RKO (cell line): ENCODE measurements at regions not wholly inside any gene's neighbourhood (a gene's known extent, or its start where the extent isn't known, plus 50 kb on each side); places are given as distances from the start of the nearest gene placed in this dataset.

ENCODE experiments used
- DNase-seq: peaks from one replicate; pipeline ENCODE4 v3.0.0-alpha.2; 2016; ENCODE audit warnings: low spot score

GRCh38 chr2:120567128-120567527 lies 168.5 kb upstream of the GLI2 start:
- no peak for DNase-seq

GRCh38 chr2:120568089-120568974 lies 167.3 kb upstream of the GLI2 start:
- DNase-seq: no peak

DNA sequence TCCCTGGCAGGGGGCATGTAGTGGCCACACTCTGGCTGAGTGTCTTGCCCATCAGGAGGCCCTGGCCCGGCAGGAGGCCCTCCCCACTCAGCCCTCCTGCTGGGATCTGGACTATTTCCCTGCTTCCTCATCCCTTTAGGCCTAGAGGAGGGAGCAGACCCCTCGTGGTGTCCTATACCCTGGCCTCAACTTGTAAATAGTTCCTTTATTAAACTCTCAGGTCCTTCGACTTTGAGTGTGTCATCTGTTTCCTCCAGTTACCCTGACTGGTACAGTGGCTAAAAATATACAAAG lies 166.7 kb upstream of the GLI2 start:
- DNase-seq: no peak

DNA sequence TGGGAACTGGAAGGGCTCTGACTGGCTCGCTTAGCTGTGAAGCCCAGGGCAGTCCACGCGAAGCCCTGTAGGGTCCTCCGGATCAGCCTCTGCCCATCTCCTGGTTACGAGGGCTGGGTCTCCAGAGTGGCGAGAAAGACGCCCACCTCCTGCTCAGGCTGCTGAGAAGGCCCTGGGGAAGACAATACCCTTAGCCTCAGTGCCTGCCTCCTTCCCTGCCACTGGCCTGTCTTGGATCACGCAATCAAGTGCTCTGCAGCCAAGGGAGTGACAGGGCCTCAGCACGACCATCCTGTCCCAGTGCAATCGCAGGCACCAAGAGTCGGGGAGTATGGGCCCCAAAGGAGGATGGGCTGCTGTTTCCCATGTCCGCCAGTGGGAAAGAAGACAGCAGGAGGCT lies 165.7 kb upstream of the GLI2 start:
- no peak for DNase-seq

DNA sequence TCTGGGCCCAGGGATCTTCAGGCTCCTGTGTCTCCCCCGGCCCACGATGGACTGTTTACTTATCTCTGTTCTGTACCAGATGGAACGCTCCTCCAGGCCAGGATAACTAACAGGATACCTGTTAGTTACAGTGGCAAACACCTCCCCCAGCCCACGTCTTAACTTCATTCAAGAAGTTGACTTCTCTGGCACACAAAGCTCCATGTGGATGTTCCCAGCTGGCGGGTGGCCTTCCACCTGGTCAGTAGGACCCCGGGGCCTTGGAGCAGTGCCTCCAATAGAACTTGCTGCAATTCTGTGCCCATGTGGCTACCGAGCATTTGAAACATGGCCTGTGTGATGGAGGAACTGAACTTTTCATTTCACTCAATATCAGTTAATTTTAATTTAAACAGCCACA lies 165.1 kb upstream of the GLI2 start:
- DNase-seq: no peak

DNA sequence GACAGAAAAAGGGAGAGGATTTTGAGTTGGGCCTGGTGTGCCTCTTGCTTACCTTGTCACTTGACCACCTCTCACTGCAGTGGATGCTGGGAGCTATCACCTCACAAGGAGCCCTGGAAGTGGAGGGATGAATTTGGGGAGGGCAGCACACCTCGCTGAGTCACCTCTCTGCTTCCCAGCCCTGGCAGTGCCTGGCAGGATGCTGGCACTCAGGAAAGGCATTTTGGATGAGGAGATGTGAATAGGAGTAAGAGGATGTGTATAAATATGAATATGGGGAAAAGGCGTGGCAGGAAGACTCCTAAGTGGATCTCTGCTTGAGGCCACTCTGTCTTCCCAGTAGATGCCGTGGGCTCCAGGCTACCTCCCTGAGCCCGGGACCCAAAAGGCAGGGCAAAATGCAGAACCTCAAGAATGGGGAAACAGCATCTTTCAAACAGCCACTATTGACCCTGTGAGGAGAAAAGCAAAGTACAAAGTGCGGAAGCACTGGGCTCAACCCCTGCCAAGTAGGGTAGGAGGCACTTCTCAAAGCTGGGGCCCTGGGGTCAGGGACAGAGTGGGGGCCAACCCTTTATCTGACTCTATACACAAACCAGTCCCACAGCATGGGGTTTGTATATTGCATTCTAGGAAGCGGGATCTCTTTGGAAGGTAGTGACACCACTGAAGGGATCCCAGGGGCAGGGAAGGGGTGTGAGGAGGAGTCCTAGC lies 164.5 kb upstream of the GLI2 start:
- DNase-seq: no peak

DNA sequence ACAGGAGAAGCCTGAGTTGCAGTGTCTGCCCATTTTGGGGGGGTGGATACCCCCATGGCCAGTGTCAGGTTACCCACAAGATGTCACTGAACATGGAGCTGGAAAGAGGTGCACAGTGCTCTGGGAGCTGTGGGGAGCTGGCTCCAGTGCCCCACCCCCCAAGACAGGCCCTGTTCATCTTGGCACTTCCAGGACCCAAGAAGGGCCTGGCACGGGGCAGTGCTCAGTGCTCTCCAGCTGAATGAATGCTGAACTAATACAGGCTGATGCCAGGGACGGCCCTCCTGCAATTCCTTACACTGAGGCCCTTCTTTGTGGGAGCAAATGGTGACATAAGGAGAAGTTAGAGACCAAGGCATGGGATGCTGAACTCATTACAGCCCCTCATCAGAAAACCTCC lies 163.4 kb upstream of the GLI2 start:
- DNase-seq: no peak

DNA sequence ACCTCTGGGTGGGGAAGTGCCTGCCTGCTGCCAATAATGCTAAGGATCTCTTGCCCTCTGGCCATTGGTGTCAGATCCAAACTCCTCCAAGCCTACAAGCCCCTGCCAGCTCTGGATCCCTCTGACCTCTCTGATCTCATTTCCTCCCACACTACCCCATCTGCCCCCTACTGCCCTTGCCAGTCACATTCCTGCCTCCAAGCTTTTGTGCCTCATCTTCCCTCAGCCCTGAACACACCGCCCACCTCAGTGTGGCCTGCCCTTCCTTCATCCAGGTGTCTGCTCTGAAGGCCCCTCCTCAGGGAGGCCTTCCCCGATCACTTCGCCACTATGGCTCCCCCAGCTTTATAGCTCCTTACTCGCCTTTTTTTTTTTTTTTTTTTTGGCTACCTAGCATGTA lies 161.0 kb upstream of the GLI2 start:
- no peak for DNase-seq

GRCh38 chr2:120575966-120576365 lies 159.7 kb upstream of the GLI2 start:
- DNase-seq: no peak

DNA sequence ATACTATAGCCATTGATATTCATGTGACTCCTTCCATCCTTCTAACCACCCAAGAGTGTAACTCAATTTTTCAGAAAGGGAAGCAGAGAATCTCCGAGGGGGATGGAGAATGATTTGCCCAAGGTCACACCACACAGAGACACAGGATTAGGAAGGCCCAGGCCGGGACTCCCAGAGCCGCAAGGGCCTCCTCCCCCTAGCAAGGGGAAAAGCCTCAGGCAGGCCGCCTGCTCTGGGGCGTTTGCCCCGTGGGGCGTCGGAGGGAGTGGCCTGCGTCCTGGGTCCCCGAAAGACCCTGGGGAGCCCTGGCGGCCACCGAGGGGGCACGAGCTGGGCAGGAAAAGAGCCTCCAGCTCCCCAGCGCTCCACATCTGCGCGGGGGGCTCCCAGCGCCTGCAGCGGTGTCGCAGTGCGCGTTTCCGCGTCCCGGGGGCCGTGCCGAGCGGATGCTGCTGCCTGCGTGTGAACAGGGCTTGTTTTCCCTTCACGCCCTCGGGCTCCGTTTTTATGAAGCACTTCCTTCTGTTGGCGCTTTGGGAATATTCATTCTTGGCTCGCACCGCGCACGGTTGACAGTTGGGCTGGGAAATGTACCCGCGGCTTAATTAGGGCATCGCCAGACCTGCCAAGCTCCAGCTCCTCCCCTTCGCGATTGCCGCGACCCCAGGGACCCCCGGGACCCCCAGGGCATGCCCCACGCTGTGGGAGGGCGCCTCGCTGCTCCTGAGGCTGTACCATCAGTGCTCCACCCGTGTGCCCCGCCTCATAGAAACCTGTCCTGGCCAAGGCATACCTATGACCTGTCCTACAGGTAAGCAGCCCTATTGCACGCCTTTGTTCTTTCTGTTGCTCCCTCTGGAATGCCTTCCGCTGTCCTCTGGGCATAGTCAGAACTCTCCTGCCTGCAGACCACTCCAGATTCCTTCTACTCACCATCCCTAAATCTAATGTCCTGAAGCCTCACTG lies 158.9 kb upstream of the GLI2 start:
- DNase-seq: no peak

GRCh38 chr2:120577721-120578295 lies 157.9 kb upstream of the GLI2 start:
- no peak for DNase-seq

- no peak for DNase-seq
Observed at GRCh38 chr2:120578576-120579352, 156.9 kb upstream of the GLI2 start.

DNA sequence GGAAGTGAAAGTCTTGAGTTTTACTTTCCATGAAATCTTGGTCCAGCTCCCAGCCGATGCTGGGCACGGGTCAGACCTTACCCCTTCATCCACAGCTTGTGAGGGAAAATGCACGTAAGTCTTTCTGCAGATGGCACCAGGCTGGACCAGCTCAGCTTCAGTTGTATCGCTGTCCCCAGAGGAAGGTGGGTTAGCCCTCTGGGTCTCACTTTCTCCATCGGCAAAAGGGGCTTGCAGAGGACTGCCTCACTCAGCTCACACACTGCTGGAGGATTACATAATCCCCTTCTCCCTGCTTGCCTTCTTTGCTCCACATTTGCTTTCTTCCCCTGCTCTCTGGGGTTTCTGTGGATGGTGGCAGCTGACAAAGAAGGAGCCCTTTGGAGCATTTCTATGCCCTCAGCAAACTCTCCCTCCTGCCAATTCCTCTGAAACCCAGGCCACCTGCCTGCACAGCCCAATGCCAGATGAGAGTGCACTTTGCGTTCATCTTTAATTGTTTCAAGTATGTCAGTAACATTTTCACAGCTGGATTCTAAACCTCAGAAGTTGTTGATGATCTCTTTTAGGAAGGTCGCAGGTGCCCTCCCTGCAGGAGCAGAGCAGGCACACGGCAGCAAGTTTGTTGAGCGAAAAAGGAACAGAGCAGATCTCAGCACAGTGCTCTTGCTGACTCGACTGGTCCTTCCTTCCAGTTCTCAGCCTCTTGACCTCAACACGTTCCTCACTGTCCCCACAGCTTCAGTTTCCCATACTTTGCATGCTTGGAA lies 155.6 kb upstream of the GLI2 start:
- DNase-seq: no peak

DNA sequence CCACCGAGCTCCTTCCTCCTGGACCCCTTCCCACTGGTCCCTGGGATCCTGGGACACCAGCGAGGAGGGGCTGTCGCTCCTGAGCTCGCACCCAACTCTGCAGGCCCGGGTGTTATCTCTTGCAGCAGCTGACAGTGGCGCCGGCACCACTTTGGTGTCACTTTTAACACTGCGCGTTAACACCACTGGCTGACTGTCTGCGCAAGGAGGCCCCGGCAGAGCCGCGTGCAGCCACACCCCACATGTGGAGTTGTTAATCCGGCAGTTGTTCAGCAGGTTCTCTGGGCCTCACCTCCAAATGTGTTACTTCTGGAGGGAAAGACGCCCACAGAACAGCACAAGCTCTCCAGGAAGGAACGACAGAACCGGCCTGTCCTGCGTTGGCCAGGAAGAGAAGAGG lies 155.0 kb upstream of the GLI2 start:
- no peak for DNase-seq

GRCh38 chr2:120583121-120583520 lies 152.5 kb upstream of the GLI2 start:
- no peak for DNase-seq

DNA sequence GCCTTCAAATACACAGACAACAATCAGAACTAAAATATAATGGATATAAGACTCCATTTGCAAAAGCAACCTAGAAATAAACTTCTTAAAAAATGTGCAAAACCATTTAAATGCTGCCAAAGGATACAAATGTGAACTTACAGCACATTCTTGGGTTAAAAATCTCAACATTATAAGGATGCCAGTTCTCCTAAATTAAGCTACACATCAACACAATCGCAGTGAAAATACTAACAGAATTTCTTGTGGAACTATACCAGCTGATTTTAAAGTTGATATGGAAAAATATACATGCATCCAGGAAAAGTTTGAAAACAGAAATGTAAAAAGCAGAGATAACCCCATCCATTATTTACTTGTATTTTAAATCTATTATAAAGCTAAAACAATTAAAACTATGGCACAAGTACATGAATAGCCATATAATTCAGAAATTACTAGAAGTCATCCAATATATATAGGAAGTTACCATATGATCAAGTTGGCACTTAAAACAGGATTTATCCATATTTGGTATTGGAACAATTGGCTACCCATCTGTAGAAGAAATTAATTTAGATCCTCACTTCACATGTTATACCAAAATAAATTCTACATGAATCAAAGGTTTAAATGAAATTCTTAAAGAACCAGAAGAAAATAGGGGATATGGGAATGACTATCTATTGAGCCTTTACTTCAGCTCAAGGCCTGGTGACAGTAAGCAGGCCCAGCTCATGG lies 151.7 kb upstream of the GLI2 start:
- no peak for DNase-seq

- no peak for DNase-seq
Observed at GRCh38 chr2:120586507-120587278, 149.0 kb upstream of the GLI2 start.

GRCh38 chr2:120587279-120587996 lies 148.2 kb upstream of the GLI2 start:
- no peak for DNase-seq

GRCh38 chr2:120587997-120588336 lies 147.7 kb upstream of the GLI2 start:
- DNase-seq: no peak
